Transverse colon (tissue), 4 donors: ENCODE measurements at regions not wholly inside any gene's neighbourhood (a gene's known extent, or its start where the extent isn't known, plus 50 kb on each side); places are given as distances from the start of the nearest gene placed in this dataset.

ENCODE experiments used
- EP300 ChIP-seq: sonication (generic); formaldehyde crosslinking; IDR thresholded peaks from one replicate; pipeline ENCODE4 v1.6.1; 2017; ENCODE audit warnings: antibody characterized with exemption, low read depth
- POLR2A ChIP-seq: fragments of 450-650 bp; IDR thresholded peaks from one replicate; pipeline ENCODE4 v1.6.1; 2016; ENCODE audit warnings: antibody characterized with exemption, mild to moderate bottlenecking, moderate library complexity
- POLR2AphosphoS5 ChIP-seq, 3 donors: sonication (generic); formaldehyde crosslinking; IDR thresholded peaks; one replicate each; pipeline ENCODE4 v1.6.1; 2016; ENCODE audit warnings: antibody characterized with exemption in 3 of 3
- TF ChIP-seq, protein P1 (sequence below), 5 experiments: fragments of 200-600 bp in 3 of 5; fragments of 450-650 bp in 2 of 5; sonication (generic) in 3 of 5; IDR thresholded peaks; 1 replicate in 2 of 5; 2 replicates in 3 of 5; pipeline ENCODE4 v1.5.1; 2016 to 2017; ENCODE audit warnings: antibody characterized with exemption in 5 of 5, inconsistent platforms in 3 of 5, mild to moderate bottlenecking in 2 of 5, moderate library complexity in 1 of 5

DNA sequence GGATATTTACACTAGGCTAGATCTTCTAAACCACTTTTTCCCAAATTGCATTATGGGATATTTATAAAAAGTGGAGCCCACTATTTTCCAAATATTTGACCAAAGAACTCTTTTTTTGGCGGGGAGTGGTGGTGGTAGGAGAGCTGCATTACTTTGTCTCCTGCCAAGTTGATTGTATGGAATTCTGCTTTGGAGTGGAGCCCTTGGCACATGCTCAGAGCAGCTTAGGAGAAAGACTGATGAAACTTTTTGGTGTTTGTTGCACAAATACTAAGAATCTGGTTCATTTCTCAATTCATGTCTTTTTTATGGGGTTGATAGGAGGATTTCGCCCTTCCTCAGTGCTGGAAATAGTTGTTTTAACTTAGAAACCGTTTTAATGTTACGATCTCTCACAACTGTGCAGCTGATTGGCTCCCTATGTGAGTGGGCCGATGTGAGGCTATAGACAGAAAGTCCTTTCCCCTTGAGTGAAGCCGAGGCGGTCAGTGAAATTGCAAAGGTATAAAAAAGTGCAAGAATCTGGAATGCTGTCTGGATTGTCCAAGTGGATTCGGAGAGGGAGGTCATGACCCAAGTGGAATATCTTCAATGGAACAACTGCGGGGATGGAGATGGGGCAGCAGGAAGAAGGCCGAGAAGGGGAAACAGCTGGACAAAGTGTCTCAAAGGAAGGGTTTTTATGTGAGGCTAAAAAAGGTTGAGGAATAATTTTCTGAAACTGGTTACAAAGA, 415.9 kb downstream of the FGF9 start:
- no peak for TF ChIP-seq EP300
- TF ChIP-seq, protein P1, sequence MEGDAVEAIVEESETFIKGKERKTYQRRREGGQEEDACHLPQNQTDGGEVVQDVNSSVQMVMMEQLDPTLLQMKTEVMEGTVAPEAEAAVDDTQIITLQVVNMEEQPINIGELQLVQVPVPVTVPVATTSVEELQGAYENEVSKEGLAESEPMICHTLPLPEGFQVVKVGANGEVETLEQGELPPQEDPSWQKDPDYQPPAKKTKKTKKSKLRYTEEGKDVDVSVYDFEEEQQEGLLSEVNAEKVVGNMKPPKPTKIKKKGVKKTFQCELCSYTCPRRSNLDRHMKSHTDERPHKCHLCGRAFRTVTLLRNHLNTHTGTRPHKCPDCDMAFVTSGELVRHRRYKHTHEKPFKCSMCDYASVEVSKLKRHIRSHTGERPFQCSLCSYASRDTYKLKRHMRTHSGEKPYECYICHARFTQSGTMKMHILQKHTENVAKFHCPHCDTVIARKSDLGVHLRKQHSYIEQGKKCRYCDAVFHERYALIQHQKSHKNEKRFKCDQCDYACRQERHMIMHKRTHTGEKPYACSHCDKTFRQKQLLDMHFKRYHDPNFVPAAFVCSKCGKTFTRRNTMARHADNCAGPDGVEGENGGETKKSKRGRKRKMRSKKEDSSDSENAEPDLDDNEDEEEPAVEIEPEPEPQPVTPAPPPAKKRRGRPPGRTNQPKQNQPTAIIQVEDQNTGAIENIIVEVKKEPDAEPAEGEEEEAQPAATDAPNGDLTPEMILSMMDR (IDR thresholded peaks at IDR 0.05): no peak
- no peak for TF ChIP-seq POLR2A
- TF ChIP-seq POLR2AphosphoS5 (IDR thresholded peaks at IDR 0.05): no peak
